ENCODE measurements at regions not wholly inside any gene's neighbourhood (a gene's known extent, or its start where the extent isn't known, plus 50 kb on each side); places are given as distances from the start of the nearest gene placed in this dataset.

DNA sequence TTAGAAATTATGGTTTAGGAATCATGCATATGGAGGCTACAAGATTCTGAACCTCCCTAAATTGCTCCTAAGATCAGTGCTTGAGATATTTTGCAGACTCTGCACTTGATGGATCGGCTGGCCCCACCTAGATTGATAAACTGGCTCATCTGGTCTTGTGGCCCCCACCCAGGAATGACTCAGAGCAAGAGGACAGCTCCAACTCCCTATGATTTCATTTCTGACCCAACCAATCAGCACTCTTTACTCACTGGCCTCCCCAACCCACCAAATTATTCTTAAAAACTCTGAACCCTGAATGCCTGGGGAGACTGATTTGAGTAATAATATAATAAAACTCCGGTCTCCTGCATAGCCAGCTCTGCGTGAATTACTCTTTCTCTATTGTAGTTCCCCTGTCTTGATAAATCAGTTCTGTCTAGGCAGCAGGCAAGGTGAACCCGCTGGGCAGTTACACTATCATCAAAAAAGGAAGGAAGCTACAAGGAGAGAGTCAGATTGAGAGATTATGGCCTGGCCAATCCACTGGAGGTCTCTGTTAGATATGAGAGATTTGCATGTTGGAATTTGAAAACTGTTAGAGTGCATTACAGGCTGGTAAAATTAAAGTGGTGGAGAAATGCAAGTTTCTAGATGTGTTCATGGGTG is 245.8 kb downstream of the CSNK2A3 start:
- H3K4me3 ChIP-seq (replicated peaks in 1 of 2; ENCODE audit: low read depth in 1 of 2, low read length in 2 of 2), result no peak overlapping the region
- RAD21 ChIA-PET (ENCODE audit: low non-redundant PET in 1 of 2, low total read pairs in 2 of 2, uncharacterized antibody in 2 of 2, unreplicated experiment in 2 of 2), result no interaction called here
- H3K36me3 ChIP-seq (ENCODE audit: control insufficient read depth in 1 of 2, insufficient read depth in 2 of 2, low read length in 2 of 2), result no peaks in the 10 kb centered on the region
- H3K4me1 ChIP-seq (ENCODE audit: control insufficient read depth in 1 of 2, insufficient read depth in 2 of 2, low read length in 2 of 2), result no peaks in the 10 kb centered on the region
- no peak overlapping the region for H3K27ac ChIP-seq (ENCODE audit: low read depth, low read length)
- POLR2A ChIA-PET, result no interaction called here
- H3K79me2 ChIP-seq (ENCODE audit: insufficient read depth, low read length), result no peaks in the 10 kb centered on the region
- DNase-seq (ENCODE audit: low read depth, low spot score), result no peak
- no peak overlapping the region for H3K9ac ChIP-seq (ENCODE audit: low read length)
- intact Hi-C loops (cut with micrococcal nuclease), result no loop called here
- no peak for ATAC-seq
- no TSS peak for BruUV-seq (replicated peaks)
- H4K20me1 ChIP-seq (ENCODE audit: insufficient read depth), result no peaks in the 10 kb centered on the region
- no peak overlapping the region for H3K4me2 ChIP-seq (ENCODE audit: low read length)
- H3K9me3 ChIP-seq (ENCODE audit: control insufficient read depth in 1 of 2, insufficient read depth in 1 of 2, low read depth in 1 of 2, low read length in 2 of 2), result no peaks in the 10 kb centered on the region
- no peaks in the 10 kb centered on the region for H3K9me2 ChIP-seq (ENCODE audit: insufficient read depth)
- no peak for TF ChIP-seq SRF (IDR thresholded peaks at IDR 0.05; ENCODE audit: low read depth)
- TF ChIP-seq SIN3A (IDR thresholded peaks at IDR 0.05; ENCODE audit: low read depth), result no peak
- TF ChIP-seq POLR2AphosphoS5 (IDR thresholded peaks at IDR 0.05; ENCODE audit: low read depth, low read length), result no peak
- no peak for TF ChIP-seq POLR2A (IDR thresholded peaks at IDR 0.05; ENCODE audit: borderline replicate concordance, extremely low read depth, insufficient read depth, insufficient read length)
- no peak for TF ChIP-seq EZH2 (IDR thresholded peaks at IDR 0.05)
- TF ChIP-seq ZFX (IDR thresholded peaks at IDR 0.05), result no peak
- TF ChIP-seq RAD21 (IDR thresholded peaks at IDR 0.05; ENCODE audit: low read depth), result no peak
- no peak for TF ChIP-seq YY1 (IDR thresholded peaks at IDR 0.05; ENCODE audit: extremely low read depth, insufficient replicate concordance, low read depth, low read length)
- TF ChIP-seq EZH2phosphoT487 (IDR thresholded peaks at IDR 0.05; ENCODE audit: borderline replicate concordance), result no peak
- no peak for TF ChIP-seq FOSL1 (IDR thresholded peaks at IDR 0.05; ENCODE audit: low read depth)
- no peak for TF ChIP-seq TCF7L2 (IDR thresholded peaks at IDR 0.05; ENCODE audit: borderline replicate concordance, extremely low read depth, insufficient read depth, insufficient read length)
- TF ChIP-seq, protein P1, sequence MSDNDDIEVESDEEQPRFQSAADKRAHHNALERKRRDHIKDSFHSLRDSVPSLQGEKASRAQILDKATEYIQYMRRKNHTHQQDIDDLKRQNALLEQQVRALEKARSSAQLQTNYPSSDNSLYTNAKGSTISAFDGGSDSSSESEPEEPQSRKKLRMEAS (IDR thresholded peaks at IDR 0.05), result no peak
- TF ChIP-seq JUND (IDR thresholded peaks at IDR 0.05), result no peak
- TF ChIP-seq SP1 (IDR thresholded peaks at IDR 0.05; ENCODE audit: low read depth), result no peak
- TF ChIP-seq ZNF274 (IDR thresholded peaks at IDR 0.05; ENCODE audit: low read depth, low read length), result no peak
- TF ChIP-seq EGR1 (IDR thresholded peaks at IDR 0.05; ENCODE audit: low read depth), result no peak
- TF ChIP-seq, protein P2, sequence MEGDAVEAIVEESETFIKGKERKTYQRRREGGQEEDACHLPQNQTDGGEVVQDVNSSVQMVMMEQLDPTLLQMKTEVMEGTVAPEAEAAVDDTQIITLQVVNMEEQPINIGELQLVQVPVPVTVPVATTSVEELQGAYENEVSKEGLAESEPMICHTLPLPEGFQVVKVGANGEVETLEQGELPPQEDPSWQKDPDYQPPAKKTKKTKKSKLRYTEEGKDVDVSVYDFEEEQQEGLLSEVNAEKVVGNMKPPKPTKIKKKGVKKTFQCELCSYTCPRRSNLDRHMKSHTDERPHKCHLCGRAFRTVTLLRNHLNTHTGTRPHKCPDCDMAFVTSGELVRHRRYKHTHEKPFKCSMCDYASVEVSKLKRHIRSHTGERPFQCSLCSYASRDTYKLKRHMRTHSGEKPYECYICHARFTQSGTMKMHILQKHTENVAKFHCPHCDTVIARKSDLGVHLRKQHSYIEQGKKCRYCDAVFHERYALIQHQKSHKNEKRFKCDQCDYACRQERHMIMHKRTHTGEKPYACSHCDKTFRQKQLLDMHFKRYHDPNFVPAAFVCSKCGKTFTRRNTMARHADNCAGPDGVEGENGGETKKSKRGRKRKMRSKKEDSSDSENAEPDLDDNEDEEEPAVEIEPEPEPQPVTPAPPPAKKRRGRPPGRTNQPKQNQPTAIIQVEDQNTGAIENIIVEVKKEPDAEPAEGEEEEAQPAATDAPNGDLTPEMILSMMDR (IDR thresholded peaks at IDR 0.05 in 2 of 3, conservative IDR thresholded peaks at IDR 0.05 in 1 of 3; ENCODE audit: borderline replicate concordance in 1 of 3, insufficient read depth in 1 of 3, low read depth in 2 of 3, low read length in 2 of 3), result no peak
- TF ChIP-seq, protein P3, sequence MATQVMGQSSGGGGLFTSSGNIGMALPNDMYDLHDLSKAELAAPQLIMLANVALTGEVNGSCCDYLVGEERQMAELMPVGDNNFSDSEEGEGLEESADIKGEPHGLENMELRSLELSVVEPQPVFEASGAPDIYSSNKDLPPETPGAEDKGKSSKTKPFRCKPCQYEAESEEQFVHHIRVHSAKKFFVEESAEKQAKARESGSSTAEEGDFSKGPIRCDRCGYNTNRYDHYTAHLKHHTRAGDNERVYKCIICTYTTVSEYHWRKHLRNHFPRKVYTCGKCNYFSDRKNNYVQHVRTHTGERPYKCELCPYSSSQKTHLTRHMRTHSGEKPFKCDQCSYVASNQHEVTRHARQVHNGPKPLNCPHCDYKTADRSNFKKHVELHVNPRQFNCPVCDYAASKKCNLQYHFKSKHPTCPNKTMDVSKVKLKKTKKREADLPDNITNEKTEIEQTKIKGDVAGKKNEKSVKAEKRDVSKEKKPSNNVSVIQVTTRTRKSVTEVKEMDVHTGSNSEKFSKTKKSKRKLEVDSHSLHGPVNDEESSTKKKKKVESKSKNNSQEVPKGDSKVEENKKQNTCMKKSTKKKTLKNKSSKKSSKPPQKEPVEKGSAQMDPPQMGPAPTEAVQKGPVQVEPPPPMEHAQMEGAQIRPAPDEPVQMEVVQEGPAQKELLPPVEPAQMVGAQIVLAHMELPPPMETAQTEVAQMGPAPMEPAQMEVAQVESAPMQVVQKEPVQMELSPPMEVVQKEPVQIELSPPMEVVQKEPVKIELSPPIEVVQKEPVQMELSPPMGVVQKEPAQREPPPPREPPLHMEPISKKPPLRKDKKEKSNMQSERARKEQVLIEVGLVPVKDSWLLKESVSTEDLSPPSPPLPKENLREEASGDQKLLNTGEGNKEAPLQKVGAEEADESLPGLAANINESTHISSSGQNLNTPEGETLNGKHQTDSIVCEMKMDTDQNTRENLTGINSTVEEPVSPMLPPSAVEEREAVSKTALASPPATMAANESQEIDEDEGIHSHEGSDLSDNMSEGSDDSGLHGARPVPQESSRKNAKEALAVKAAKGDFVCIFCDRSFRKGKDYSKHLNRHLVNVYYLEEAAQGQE (IDR thresholded peaks at IDR 0.05; ENCODE audit: low read depth), result no peak
- H3K27me3 ChIP-seq (ENCODE audit: insufficient read depth, low read length), result no peaks in the 10 kb centered on the region
- CTCF ChIA-PET, result no interaction called here
- no peak overlapping the region for H2AFZ ChIP-seq (ENCODE audit: low read depth, low read length, poor library complexity, severe bottlenecking)

All from HCT116 (cell line).